ENCODE measurements at regions not wholly inside any gene's neighbourhood (a gene's known extent, or its start where the extent isn't known, plus 50 kb on each side); places are given as distances from the start of the nearest gene placed in this dataset.

DNA sequence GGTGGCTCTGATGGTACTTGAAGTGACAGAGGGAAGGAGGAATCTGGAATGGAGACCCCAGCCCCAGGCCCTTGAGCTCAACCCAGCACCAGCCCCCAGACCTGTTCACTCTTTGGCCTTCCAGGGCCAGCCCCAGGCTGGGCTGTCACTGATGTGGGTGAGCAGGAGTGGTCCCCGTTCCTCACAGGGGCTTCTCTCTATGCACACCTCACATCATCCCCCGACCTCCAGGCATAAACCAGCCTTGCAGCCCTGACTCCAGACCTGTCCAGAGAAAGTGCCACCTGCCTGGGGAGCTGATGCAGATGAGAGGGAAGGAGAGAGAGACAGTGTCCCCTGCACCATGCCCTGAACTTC is 182.6 kb upstream of the SDK2 start:
- TF ChIP-seq, protein P1, sequence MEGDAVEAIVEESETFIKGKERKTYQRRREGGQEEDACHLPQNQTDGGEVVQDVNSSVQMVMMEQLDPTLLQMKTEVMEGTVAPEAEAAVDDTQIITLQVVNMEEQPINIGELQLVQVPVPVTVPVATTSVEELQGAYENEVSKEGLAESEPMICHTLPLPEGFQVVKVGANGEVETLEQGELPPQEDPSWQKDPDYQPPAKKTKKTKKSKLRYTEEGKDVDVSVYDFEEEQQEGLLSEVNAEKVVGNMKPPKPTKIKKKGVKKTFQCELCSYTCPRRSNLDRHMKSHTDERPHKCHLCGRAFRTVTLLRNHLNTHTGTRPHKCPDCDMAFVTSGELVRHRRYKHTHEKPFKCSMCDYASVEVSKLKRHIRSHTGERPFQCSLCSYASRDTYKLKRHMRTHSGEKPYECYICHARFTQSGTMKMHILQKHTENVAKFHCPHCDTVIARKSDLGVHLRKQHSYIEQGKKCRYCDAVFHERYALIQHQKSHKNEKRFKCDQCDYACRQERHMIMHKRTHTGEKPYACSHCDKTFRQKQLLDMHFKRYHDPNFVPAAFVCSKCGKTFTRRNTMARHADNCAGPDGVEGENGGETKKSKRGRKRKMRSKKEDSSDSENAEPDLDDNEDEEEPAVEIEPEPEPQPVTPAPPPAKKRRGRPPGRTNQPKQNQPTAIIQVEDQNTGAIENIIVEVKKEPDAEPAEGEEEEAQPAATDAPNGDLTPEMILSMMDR (IDR thresholded peaks at IDR 0.05) = no peak
- no peak for TF ChIP-seq POLR2A (IDR thresholded peaks at IDR 0.05)

All from breast epithelium (tissue), 3 donors.